ENCODE measurements at regions not wholly inside any gene's neighbourhood (a gene's known extent, or its start where the extent isn't known, plus 50 kb on each side); places are given as distances from the start of the nearest gene placed in this dataset.

DNA sequence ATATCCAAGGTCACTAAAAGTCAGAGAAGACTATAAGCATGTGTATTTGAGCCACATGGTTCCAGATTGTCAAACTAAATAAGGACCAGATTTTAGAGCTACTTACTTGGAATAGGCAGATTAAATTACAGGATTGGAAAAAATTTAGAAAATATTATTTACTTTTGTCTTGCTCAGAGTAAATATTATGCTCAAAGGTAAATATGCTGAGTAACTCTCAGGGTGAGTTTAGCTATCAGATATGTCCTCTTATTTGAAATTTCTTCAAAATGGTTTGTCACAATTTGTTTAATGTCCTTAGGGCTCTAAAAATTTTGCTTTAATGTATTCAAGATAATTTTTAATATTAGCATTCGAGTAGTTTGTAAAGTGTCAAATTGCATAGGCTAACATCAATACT lies 2455.2 kb downstream of the PCDH9 start:
- H3K79me2 ChIP-seq (ENCODE audit: low read length) = no peaks in the 10 kb centered on the region
- no peak overlapping the region for H3K4me2 ChIP-seq (ENCODE audit: low read length)
- no peaks in the 10 kb centered on the region for H3K9me3 ChIP-seq (ENCODE audit: insufficient read depth, low read length)
- no peak overlapping the region for H2AFZ ChIP-seq (ENCODE audit: low read depth, low read length)
- no peak for TF ChIP-seq EZH2phosphoT487 (IDR thresholded peaks at IDR 0.05; ENCODE audit: low read depth)
- TF ChIP-seq, protein P1, sequence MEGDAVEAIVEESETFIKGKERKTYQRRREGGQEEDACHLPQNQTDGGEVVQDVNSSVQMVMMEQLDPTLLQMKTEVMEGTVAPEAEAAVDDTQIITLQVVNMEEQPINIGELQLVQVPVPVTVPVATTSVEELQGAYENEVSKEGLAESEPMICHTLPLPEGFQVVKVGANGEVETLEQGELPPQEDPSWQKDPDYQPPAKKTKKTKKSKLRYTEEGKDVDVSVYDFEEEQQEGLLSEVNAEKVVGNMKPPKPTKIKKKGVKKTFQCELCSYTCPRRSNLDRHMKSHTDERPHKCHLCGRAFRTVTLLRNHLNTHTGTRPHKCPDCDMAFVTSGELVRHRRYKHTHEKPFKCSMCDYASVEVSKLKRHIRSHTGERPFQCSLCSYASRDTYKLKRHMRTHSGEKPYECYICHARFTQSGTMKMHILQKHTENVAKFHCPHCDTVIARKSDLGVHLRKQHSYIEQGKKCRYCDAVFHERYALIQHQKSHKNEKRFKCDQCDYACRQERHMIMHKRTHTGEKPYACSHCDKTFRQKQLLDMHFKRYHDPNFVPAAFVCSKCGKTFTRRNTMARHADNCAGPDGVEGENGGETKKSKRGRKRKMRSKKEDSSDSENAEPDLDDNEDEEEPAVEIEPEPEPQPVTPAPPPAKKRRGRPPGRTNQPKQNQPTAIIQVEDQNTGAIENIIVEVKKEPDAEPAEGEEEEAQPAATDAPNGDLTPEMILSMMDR (IDR thresholded peaks at IDR 0.05; ENCODE audit: low read depth, low read length) = no peak
- H3K9ac ChIP-seq (ENCODE audit: low read length) = no peak overlapping the region
- H3K36me3 ChIP-seq (replicated peaks; ENCODE audit: low read depth, low read length) = no peaks in the 10 kb centered on the region
- H4K20me1 ChIP-seq (ENCODE audit: insufficient read depth, low read length) = no peaks in the 10 kb centered on the region
- H3K4me1 ChIP-seq (ENCODE audit: low read length) = no peaks in the 10 kb centered on the region
- no peak overlapping the region for H3K27ac ChIP-seq (ENCODE audit: low read length)
- H3K27me3 ChIP-seq (ENCODE audit: low read depth, low read length) = no peaks in the 10 kb centered on the region
- no peak overlapping the region for H3K4me3 ChIP-seq (ENCODE audit: low read length)

DNA sequence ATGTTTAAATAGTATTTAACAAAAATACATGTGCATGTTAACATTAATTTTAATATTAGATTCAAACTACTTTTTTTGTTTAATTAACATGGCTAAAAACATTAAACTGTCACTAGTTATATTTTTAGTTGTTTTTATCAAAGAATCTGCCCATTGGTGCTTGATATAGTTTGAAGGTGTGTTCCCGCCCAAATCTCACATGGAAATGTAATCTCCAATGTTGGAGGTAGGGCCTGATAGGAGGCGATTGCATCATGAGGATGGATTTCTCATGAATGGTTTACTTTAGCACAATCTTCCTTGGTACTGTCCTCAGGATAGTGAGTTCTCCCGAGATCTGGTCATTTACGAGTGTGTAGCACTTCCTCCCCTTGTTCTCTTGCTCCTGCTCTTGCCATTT lies 2459.4 kb downstream of the PCDH9 start:
- H3K4me3 ChIP-seq (ENCODE audit: low read length) = no peak overlapping the region
- no peak overlapping the region for H3K9ac ChIP-seq (ENCODE audit: low read length)
- H3K27me3 ChIP-seq (ENCODE audit: low read depth, low read length) = no peaks in the 10 kb centered on the region
- no peaks in the 10 kb centered on the region for H3K4me1 ChIP-seq (ENCODE audit: low read length)
- no peak overlapping the region for H3K27ac ChIP-seq (ENCODE audit: low read length)
- no peak overlapping the region for H2AFZ ChIP-seq (ENCODE audit: low read depth, low read length)
- H3K4me2 ChIP-seq (ENCODE audit: low read length) = no peak overlapping the region
- TF ChIP-seq EZH2phosphoT487 (IDR thresholded peaks at IDR 0.05; ENCODE audit: low read depth) = no peak
- TF ChIP-seq, protein P1 (IDR thresholded peaks at IDR 0.05; ENCODE audit: low read depth, low read length) = no peak
- no peaks in the 10 kb centered on the region for H4K20me1 ChIP-seq (ENCODE audit: insufficient read depth, low read length)
- H3K36me3 ChIP-seq (replicated peaks; ENCODE audit: low read depth, low read length) = no peaks in the 10 kb centered on the region
- no peaks in the 10 kb centered on the region; the same call in 1 of the 2 replicates for H3K9me3 ChIP-seq (ENCODE audit: insufficient read depth, low read length)
- H3K79me2 ChIP-seq (ENCODE audit: low read length) = no peaks in the 10 kb centered on the region

DNA sequence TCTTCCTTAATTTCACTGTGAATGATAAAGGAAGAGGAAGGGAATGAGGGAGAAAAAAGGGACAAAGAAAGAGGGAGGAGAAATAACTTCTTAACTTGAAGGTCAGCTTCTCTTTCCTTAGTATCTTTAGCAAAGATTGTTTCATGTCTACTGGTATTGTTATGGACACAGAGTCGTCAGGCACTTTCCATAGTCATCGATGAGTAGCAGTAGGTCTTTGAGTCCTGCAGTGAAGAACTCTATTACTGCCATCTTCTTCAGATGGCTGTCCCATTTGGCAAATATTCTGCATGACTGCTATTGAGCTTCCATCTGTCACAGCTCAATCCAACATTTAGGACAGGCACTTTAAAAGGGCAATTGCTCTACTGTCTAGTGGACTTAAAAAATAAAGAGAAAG lies 2463.1 kb downstream of the PCDH9 start:
- Histone ChIP-seq H3K4me3 (ENCODE audit: low read length) (no peak overlapping the region), H2AFZ (ENCODE audit: low read depth, low read length) (no peak overlapping the region)
- no peak for TF ChIP-seq EZH2phosphoT487 (IDR thresholded peaks at IDR 0.05; ENCODE audit: low read depth)
- TF ChIP-seq, protein P1 (IDR thresholded peaks at IDR 0.05; ENCODE audit: low read depth, low read length) = no peak

DNA sequence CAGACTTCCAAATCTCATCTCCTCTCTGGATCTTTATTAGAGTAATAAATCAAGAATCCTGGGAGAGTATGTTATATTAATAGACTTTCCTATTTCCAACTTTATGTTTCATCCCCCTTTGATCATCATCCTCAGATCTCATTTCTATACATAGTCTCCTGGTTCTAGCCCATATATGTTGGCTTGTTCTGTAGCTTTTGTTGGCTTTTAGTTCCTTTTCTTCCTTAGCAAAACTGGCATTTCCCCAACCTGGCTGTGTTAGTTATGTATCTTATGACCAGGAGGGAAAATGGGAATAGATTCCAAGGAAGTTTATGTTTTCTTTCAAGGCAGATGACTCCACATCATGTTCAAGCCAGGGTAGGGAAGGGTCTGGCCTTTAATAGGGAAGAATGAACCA lies 2464.5 kb downstream of the PCDH9 start:
- Histone ChIP-seq H3K36me3 (replicated peaks; ENCODE audit: low read depth, low read length) (no peaks in the 10 kb centered on the region), H3K4me3 (ENCODE audit: low read length) (no peak overlapping the region), H4K20me1 (ENCODE audit: insufficient read depth, low read length) (no peaks in the 10 kb centered on the region), H3K4me1 (ENCODE audit: low read length) (no peaks in the 10 kb centered on the region), H3K27ac (ENCODE audit: low read length) (no peak overlapping the region), H3K4me2 (ENCODE audit: low read length) (no peak overlapping the region), H3K79me2 (ENCODE audit: low read length) (no peaks in the 10 kb centered on the region), H3K27me3 (ENCODE audit: low read depth, low read length) (no peaks in the 10 kb centered on the region), H2AFZ (ENCODE audit: low read depth, low read length) (no peak overlapping the region), H3K9me3 (ENCODE audit: insufficient read depth, low read length) (no peaks in the 10 kb centered on the region; the same call in 1 of the 2 replicates), H3K9ac (ENCODE audit: low read length) (no peak overlapping the region)
- TF ChIP-seq EZH2phosphoT487 (IDR thresholded peaks at IDR 0.05; ENCODE audit: low read depth) = no peak
- TF ChIP-seq, protein P1 (IDR thresholded peaks at IDR 0.05; ENCODE audit: low read depth, low read length) = no peak

More for the DNA sequence above, 2463.1 kb downstream of the PCDH9 start:
- H3K27me3 ChIP-seq (ENCODE audit: low read depth, low read length) = no peaks in the 10 kb centered on the region
- no peak overlapping the region for H3K9ac ChIP-seq (ENCODE audit: low read length)
- no peaks in the 10 kb centered on the region; the same call in 1 of the 2 replicates for H3K9me3 ChIP-seq (ENCODE audit: insufficient read depth, low read length)
- no peaks in the 10 kb centered on the region for H3K4me1 ChIP-seq (ENCODE audit: low read length)
- no peaks in the 10 kb centered on the region for H4K20me1 ChIP-seq (ENCODE audit: insufficient read depth, low read length)
- no peak overlapping the region for H3K27ac ChIP-seq (ENCODE audit: low read length)
- H3K4me2 ChIP-seq (ENCODE audit: low read length) = no peak overlapping the region
- no peaks in the 10 kb centered on the region for H3K79me2 ChIP-seq (ENCODE audit: low read length)
- H3K36me3 ChIP-seq (replicated peaks; ENCODE audit: low read depth, low read length) = no peaks in the 10 kb centered on the region
